GM20000 (cell line): ENCODE measurements at regions not wholly inside any gene's neighbourhood (a gene's known extent, or its start where the extent isn't known, plus 50 kb on each side); places are given as distances from the start of the nearest gene placed in this dataset.

Experiments used
- DNase-seq: peaks from one replicate; pipeline ENCODE4 v3.0.0; 2012; ENCODE audit warnings: low spot score
- TF ChIP-seq, protein P1 (sequence below): IDR thresholded peaks from 2 replicates; pipeline ENCODE4 v1.5.1; 2012; ENCODE audit warnings: mild to moderate bottlenecking, control low read depth; ENCODE audit errors: extremely low read depth, missing control alignments

DNA sequence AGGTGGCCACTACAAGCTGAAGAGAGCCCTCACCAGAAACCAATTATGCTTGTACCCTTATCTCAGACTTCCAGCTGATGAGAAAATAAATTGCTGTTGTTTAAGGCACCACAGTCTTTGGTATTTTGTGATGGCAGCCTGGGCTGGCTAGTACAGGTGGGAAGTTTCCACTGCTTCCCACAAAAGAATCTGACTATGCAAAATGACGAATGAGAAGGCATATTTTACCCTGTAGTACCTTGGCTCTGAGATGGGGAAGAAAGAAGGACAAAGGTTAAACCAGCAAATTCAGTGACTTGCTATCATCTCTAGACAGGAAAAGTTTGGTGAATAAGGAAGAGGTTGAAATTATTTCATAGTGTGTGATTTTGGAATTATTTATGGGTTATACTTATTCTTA, 112.8 kb upstream of the ELL2 start:
- TF ChIP-seq, protein P1, sequence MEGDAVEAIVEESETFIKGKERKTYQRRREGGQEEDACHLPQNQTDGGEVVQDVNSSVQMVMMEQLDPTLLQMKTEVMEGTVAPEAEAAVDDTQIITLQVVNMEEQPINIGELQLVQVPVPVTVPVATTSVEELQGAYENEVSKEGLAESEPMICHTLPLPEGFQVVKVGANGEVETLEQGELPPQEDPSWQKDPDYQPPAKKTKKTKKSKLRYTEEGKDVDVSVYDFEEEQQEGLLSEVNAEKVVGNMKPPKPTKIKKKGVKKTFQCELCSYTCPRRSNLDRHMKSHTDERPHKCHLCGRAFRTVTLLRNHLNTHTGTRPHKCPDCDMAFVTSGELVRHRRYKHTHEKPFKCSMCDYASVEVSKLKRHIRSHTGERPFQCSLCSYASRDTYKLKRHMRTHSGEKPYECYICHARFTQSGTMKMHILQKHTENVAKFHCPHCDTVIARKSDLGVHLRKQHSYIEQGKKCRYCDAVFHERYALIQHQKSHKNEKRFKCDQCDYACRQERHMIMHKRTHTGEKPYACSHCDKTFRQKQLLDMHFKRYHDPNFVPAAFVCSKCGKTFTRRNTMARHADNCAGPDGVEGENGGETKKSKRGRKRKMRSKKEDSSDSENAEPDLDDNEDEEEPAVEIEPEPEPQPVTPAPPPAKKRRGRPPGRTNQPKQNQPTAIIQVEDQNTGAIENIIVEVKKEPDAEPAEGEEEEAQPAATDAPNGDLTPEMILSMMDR = no peak
- no peak for DNase-seq

DNA sequence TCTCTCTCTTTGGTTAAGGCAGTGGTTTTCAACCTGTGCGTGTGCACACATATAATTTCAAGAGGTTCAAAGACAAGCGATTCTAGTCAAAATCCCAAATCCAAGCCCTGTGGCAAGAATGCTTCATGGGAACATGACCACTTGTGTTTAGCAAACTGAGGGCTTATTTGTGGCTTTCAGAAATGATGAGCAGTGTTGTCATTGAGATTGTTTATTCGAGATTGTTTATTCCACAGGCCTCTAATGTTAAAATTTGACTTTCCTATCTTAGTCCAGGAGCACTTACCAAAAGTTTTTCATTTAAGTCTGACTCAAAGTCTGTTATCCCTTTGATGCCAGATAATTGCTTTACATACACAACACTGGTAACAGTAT, 111.1 kb upstream of the ELL2 start:
- TF ChIP-seq, protein P1 = no peak
- DNase-seq = no peak

DNA sequence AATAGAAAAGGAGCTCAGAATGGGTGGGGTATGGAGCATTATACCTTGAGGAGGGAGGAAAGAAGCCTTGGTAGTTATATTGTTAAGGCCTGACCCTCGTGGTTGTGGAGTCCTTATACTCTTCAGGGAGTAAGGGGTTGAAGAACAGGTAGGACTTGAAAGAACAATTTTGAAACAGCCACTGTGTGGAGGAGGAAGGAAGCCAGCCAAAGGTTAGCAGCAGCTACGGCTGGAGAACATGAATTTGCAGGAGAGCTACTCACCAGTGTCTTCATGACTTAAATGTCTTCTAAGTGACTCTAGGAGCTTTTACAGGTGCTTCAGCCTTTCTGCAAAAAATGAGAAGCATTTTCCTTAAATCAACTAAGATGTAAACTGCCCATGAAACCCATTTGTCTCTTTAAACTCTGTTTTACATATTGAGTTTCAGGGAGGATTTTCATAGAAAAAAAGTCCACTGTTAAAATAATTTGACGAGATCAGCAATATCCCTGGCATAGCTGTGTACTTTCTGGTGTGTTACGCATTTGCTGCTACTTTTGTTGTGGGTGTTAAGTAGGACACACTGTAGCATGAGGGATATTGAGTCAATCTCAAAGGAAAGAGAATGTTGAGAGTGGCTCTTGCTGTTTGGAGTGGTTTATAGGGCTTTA, 110.6 kb upstream of the ELL2 start:
- no peak for DNase-seq
- TF ChIP-seq, protein P1 = no peak

DNA sequence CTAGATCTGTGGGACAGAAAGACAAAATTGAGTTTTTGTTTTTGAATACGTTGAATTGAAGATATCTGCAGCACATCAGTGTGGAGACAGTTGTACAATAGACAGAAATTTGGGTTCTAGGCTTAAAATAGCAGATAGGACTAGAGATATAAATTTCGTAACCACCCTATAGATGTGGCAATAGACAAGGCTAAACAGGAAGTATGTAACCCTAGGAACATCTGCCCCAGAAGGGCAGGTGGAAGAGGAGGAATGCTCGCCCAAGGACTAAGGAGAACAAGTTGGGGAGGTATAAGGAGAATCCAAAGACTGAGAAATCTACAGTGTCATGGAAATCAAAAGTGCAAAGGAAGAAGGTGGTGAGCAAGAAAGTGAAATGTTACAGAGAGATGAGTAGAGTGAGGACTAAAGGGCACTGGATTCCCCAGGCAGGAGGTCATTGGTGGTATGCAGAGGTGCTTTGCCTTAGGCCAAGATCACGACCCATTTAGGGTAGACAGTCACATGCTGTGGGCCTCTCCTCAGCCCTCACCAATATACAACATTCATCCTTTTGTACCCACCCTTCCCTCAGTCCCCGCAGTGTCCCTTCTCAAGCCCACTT, 109.1 kb upstream of the ELL2 start:
- TF ChIP-seq, protein P1 = no peak
- DNase-seq = no peak

DNA sequence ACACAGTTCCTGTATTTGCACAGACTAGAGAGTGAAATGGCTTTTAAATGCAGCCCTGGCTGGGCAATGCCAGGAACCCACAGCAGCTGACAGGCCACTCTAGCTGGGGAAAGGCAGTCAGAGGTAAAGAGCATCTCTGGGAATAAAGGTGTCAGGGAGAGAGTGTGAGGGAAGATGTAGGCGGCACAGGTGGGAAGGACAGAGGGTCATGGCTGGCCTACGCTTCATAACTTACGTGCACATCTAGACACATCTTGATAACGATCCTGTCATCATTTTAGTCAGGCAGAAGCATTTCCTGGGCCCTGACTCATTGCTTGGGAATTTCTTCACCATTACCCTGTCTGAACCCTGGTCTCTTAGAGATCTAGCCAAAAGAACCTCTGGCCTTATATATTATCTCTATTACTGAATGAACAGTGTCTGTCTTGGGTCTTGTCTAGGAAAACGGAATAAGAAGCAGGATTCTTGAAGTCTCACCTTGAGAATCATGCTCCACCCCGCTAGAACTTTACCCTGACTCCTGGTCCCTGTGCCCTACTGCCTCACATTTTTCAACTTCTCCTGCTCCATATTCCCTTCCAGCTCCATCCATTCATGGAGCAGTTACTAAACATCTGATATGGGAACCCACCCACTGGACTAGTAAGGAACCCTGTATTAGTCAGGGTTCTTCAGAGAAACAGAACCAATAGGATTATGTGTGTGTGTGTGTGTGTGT, 106.4 kb upstream of the ELL2 start:
- no peak for DNase-seq
- TF ChIP-seq, protein P1 = no peak

DNA sequence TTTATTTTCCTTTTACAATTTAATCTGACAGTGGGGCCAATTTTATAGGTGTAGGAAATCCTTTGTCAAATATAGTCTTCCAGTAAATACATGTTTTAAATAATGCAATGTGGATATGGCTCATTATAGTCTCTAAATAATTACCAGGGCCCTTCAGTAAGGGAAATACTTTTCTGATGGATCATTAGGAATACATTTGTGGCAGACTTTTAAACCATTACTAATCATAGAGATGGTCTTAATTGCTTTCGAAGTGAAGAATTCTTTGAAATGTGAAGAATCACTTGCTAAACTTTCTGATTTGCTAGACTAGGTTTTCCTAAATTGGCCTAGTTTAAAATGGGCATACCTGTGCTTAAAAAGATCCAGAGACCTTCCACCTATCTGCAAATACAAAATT, 105.6 kb upstream of the ELL2 start:
- TF ChIP-seq, protein P1 = no peak
- DNase-seq = no peak

DNA sequence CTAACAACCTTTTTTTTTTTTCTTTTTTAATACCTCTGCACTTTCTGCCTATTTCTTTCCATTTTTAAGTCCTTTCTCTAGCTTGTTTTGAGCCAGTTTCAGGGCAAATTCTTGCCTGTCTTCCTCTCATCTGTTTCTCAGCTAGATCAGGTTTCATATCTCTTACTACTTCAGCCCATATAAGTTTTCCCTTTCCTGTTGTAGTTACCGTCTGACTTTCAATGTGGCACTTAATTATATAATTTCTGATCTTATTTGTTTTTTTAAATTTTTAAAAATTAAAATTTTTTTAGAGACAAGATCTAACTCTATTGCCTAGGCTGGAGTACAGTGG, 104.7 kb upstream of the ELL2 start:
- TF ChIP-seq, protein P1 = no peak
- DNase-seq = no peak
